Activated T-cell treated with anti-CD3 and anti-CD28 coated beads, Interleukin-2, amount 50 U/mL, for 24 hours (primary cell): ENCODE measurements at regions not wholly inside any gene's neighbourhood (a gene's known extent, or its start where the extent isn't known, plus 50 kb on each side); places are given as distances from the start of the nearest gene placed in this dataset.

Experiments used
- DNase-seq: peaks from one replicate; pipeline ENCODE4 v3.0.0-alpha.2; 2020
- H3K27ac Mint-ChIP-seq: 2 replicates; pipeline ENCODE4 v1.8.0; 2020; ENCODE audit warnings: mild to moderate bottlenecking, mixed read lengths
- H3K27me3 Mint-ChIP-seq: 2 replicates; pipeline ENCODE4 v1.8.0; 2020; ENCODE audit warnings: mixed read lengths
- H3K36me3 Mint-ChIP-seq: 2 replicates; pipeline ENCODE4 v1.8.0; 2020; ENCODE audit warnings: low read depth, mixed read lengths
- H3K4me1 Mint-ChIP-seq: 2 replicates; pipeline ENCODE4 v1.8.0; 2020; ENCODE audit warnings: low read depth, mixed read lengths
- H3K4me3 Mint-ChIP-seq: 2 replicates; pipeline ENCODE4 v1.8.0; 2020; ENCODE audit warnings: mild to moderate bottlenecking, moderate library complexity, mixed read lengths
- H3K9me3 Mint-ChIP-seq: 2 replicates; pipeline ENCODE4 v1.8.0; 2020; ENCODE audit warnings: mixed read lengths

GRCh38 chr13:111962431-111962891 lies 104.5 kb upstream of the SOX1 start:
- no peak for DNase-seq
- no peaks in the 10 kb centered on the region for H3K4me1 Mint-ChIP-seq
- no peaks in the 10 kb centered on the region for H3K9me3 Mint-ChIP-seq
- H3K36me3 Mint-ChIP-seq: no peaks in the 10 kb centered on the region
- no peak overlapping the region for H3K4me3 Mint-ChIP-seq
- no peak overlapping the region for H3K27ac Mint-ChIP-seq
- H3K27me3 Mint-ChIP-seq: peaks cover 2% of the 10 kb centered on the region

DNA sequence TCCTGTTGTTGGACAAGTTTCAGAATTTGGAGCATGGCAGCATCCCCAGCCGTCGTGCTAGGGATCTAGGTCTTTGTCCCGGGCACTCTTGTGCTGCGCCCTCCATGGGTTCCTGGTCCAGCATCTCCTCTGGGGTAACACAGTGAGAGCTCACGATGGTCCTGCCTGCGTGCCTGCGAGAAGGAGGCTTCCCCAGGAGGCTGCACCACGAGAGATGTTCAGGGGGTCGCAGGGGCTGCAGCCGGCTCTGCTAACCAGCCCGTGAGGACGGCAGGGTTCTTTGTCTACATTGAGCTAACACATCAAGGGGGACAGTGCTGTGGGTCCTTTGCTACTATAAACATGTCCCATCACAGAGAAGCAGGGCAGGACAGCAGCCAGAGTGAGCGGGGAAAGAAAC lies 103.9 kb upstream of the SOX1 start:
- DNase-seq: no peak
- Mint-ChIP-seq H3K27ac (no peak overlapping the region), H3K4me3 (no peak overlapping the region), H3K9me3 (no peaks in the 10 kb centered on the region), H3K4me1 (no peaks in the 10 kb centered on the region), H3K36me3 (no peaks in the 10 kb centered on the region), H3K27me3 (peaks cover 6% of the 10 kb centered on the region)

GRCh38 chr13:111964411-111965035 lies 102.4 kb upstream of the SOX1 start:
- Mint-ChIP-seq H3K36me3 (no peaks in the 10 kb centered on the region), H3K27me3 (peaks cover 13% of the 10 kb centered on the region), H3K9me3 (no peaks in the 10 kb centered on the region), H3K27ac (no peak overlapping the region), H3K4me3 (no peak overlapping the region), H3K4me1 (no peaks in the 10 kb centered on the region)
- DNase-seq: no peak

GRCh38 chr13:111965466-111966214 lies 101.3 kb upstream of the SOX1 start:
- Mint-ChIP-seq H3K36me3 (no peaks in the 10 kb centered on the region), H3K9me3 (no peaks in the 10 kb centered on the region), H3K27me3 (peaks cover 24% of the 10 kb centered on the region), H3K4me3 (no peak overlapping the region), H3K27ac (no peak overlapping the region), H3K4me1 (no peaks in the 10 kb centered on the region)
- DNase-seq: no peak

GRCh38 chr13:111966933-111967332 lies 100.0 kb upstream of the SOX1 start:
- H3K9me3 Mint-ChIP-seq: no peaks in the 10 kb centered on the region
- DNase-seq: no peak
- no peak overlapping the region for H3K4me3 Mint-ChIP-seq
- peaks cover 35% of the 10 kb centered on the region for H3K27me3 Mint-ChIP-seq
- H3K36me3 Mint-ChIP-seq: no peaks in the 10 kb centered on the region
- no peaks in the 10 kb centered on the region for H3K4me1 Mint-ChIP-seq
- no peak overlapping the region for H3K27ac Mint-ChIP-seq

DNA sequence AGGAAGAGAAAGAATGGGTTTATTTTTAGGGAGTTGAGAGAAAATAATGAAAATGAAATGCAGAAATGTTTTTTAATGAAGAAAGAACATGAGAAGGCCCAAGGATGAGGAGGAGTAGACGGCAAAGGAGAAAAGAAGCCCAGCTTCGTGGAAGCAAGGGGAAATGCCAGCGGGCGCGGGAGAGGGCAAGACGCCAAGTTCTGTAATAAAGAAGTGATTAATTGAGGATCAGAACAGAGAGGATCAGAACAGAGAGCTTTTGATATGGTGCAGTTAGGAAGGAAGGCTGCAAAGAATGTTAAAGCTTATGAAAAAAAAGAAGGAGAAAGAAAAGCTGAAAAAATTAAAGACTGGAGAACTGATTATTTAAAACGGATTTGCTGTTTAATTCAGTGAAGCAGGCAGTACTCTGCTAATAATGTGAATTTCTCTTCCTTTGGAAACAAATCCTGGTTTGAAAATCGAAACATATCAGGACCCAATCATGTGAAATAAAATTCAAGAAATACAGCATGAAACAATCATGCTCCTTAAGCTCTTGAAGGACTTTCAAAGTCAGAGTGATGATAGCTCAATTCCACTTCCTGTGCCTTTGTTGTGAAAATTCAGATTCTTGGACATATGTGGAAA lies 99.3 kb upstream of the SOX1 start:
- DNase-seq: no peak
- no peak overlapping the region for H3K4me3 Mint-ChIP-seq
- H3K9me3 Mint-ChIP-seq: no peaks in the 10 kb centered on the region
- H3K27me3 Mint-ChIP-seq: peaks cover 41% of the 10 kb centered on the region
- no peak overlapping the region for H3K27ac Mint-ChIP-seq
- H3K4me1 Mint-ChIP-seq: no peaks in the 10 kb centered on the region
- no peaks in the 10 kb centered on the region for H3K36me3 Mint-ChIP-seq

- peaks cover 47% of the 10 kb centered on the region for H3K27me3 Mint-ChIP-seq
- H3K27ac Mint-ChIP-seq: no peak overlapping the region
- no peaks in the 10 kb centered on the region for H3K9me3 Mint-ChIP-seq
- H3K4me1 Mint-ChIP-seq: no peaks in the 10 kb centered on the region
- no peak overlapping the region for H3K4me3 Mint-ChIP-seq
- DNase-seq: no peak
- no peaks in the 10 kb centered on the region for H3K36me3 Mint-ChIP-seq
These were observed 98.5 kb upstream of the SOX1 start for GRCh38 chr13:111968336-111969010.

GRCh38 chr13:111969551-111970135 lies 97.3 kb upstream of the SOX1 start:
- H3K4me1 Mint-ChIP-seq: no peaks in the 10 kb centered on the region
- peaks cover 47% of the 10 kb centered on the region for H3K27me3 Mint-ChIP-seq
- DNase-seq: no peak
- H3K36me3 Mint-ChIP-seq: no peaks in the 10 kb centered on the region
- peaks cover 4% of the 10 kb centered on the region for H3K9me3 Mint-ChIP-seq
- no peak overlapping the region for H3K4me3 Mint-ChIP-seq
- no peak overlapping the region for H3K27ac Mint-ChIP-seq

DNA sequence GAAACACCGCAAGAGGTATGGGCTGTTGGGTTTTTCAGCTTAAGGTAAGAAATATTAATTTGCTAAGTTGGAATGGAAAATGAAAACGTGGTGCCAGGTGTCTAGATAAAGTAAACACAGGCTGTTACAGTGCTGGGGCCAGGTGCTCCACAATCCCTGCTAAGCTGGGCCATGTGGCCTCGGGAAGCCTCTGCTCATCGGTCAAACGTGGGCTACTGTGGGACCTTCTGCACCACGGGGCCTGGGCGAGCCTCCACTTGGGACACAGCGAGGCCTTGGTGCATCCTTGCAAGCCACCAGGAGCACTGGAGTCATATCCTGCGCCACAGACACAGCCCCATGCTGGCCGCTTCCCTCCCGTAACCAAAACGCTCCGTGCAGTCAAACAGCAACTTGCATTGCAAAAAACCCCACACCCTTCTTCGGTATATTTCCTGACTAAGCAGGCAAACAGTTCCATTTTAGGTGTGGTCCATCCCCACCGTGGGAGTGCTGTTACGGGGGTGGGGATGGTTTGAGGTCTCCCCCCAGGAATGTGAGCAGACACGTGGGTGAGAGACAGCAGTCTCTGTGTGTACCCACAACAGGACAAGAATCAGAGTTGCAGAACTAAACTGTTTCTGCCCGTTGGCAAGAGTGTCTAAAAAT lies 96.3 kb upstream of the SOX1 start:
- H3K27ac Mint-ChIP-seq: no peak overlapping the region
- H3K4me3 Mint-ChIP-seq: no peak overlapping the region
- peaks cover 47% of the 10 kb centered on the region for H3K27me3 Mint-ChIP-seq
- peaks cover 13% of the 10 kb centered on the region for H3K9me3 Mint-ChIP-seq
- H3K36me3 Mint-ChIP-seq: no peaks in the 10 kb centered on the region
- no peak for DNase-seq
- H3K4me1 Mint-ChIP-seq: no peaks in the 10 kb centered on the region

GRCh38 chr13:111971891-111972780 lies 94.8 kb upstream of the SOX1 start:
- Mint-ChIP-seq H3K4me3 (no peak overlapping the region), H3K27ac (no peak overlapping the region), H3K36me3 (no peaks in the 10 kb centered on the region), H3K4me1 (no peaks in the 10 kb centered on the region), H3K27me3 (peaks cover 47% of the 10 kb centered on the region), H3K9me3 (peaks cover 13% of the 10 kb centered on the region)
- no peak for DNase-seq

DNA sequence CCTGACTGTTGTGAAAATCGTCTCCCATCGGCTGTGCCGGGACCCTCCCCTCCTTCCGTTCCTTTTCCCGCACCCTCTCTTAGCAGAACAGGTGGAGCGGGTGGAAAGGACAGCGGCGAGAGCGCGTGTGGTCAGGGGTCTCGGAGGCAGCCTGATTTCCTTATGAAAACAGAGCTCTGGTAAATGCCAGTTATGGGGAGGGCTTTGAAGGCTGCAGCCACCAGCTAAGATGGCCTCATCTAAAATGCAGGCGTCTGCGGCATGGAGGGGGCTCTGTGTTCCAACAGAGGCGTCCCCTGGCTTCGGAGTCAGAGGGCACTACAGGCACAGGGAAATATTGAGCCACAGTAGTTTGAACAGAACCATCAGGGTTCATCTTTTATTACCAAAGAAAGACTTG lies 93.8 kb upstream of the SOX1 start:
- no peaks in the 10 kb centered on the region for H3K4me1 Mint-ChIP-seq
- no peak overlapping the region for H3K4me3 Mint-ChIP-seq
- H3K27me3 Mint-ChIP-seq: peaks cover 41% of the 10 kb centered on the region
- no peak overlapping the region for H3K27ac Mint-ChIP-seq
- H3K36me3 Mint-ChIP-seq: no peaks in the 10 kb centered on the region
- H3K9me3 Mint-ChIP-seq: peaks cover 13% of the 10 kb centered on the region
- no peak for DNase-seq

DNA sequence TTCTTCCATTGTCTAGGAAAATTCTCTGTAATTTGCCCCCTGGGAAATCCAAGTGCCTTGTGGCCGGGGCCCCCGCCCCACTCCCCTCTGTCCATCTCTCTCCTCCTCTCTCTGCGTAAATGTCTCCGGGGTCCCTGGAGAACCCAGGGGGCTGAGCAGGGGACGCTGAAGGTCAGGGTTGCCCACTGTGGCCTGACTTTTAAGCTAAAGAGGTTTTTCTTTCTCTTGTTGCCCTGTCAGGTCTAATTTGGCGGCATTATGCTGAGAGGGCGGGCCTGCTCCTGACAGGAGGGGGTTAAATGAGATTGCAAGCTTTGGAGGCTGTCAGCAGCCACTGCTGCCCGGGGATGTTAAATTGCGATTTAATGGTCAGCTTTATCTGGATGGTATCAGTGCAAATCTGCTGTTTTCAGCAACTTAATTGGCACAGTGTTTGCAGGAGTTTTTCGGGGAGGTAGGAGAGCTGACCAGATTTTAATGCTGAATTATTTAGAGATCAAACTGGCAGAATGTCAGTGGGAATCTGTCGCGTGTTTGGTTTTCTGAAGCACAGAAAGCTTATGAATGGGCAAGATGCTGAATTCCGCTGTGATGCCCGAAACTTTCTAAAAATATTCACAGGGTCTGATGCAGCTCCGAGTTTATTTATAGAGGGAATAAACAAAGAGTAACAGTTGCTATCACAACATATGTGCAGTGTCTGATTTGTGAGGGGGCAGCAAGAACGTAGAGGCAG lies 93.2 kb upstream of the SOX1 start:
- DNase-seq: no peak
- Mint-ChIP-seq H3K4me3 (no peak overlapping the region), H3K4me1 (no peaks in the 10 kb centered on the region), H3K36me3 (no peaks in the 10 kb centered on the region), H3K27me3 (peaks cover 41% of the 10 kb centered on the region), H3K27ac (no peak overlapping the region), H3K9me3 (peaks cover 13% of the 10 kb centered on the region)

- Mint-ChIP-seq H3K27me3 (peaks cover 46% of the 10 kb centered on the region), H3K9me3 (peaks cover 13% of the 10 kb centered on the region), H3K4me1 (no peaks in the 10 kb centered on the region), H3K36me3 (no peaks in the 10 kb centered on the region), H3K27ac (no peak overlapping the region), H3K4me3 (no peak overlapping the region)
- DNase-seq: no peak
These were observed 92.7 kb upstream of the SOX1 start for GRCh38 chr13:111974341-111974640.
